Anterior cingulate cortex (tissue), 58 donors: ENCODE measurements at regions not wholly inside any gene's neighbourhood (a gene's known extent, or its start where the extent isn't known, plus 50 kb on each side); places are given as distances from the start of the nearest gene placed in this dataset.
"Not testable (repeated sequence)": the region's sequence is repeated elsewhere in the genome, so short reads cannot be mapped to it uniquely, and the experiment has no call there.

ENCODE experiments used
- DNase-seq, 58 donors: peaks; one replicate each; lab custom pipeline; 2025; lab: John Stamatoyannopoulos, UW

DNA sequence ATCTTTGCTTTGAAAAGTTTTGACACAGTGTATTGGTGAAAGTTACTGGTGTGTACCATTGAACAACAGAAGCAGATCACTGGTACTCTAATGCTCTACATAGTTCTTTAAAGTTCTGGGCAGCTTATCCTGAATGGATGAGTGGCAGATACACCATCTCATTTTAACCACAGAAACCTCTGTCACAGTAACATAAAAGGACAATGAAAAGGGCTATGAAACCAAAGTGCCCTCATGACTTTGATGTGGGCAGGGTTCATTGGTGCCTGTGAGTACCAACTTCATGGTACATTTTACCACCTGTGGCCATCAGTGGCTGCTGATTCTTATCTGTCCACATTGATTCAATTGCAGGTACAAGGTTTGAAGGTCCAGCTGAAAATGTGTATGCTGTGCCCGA is 285.7 kb upstream of the PREP start:
- no peak for DNase-seq

DNA sequence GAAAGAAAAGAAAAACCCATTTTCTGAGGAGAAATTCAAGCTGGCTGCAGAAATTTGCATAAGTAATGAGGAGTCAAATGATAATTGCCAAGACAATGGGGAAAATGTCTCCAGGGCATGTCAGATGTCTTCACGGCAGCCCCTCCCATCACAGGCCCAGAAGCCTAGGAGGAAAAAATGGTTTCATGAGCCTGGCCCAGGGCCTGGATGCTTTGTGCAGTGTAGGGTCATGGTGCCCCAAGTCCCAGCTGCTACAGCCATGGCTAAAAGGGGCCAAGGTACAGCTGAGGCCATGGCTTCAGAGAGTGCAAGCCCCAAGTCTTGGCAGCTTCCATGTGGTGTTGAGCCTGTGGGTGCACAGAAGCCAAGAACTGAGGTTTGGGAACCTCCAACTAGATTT is 283.9 kb upstream of the PREP start:
- DNase-seq: not testable (repeated sequence)

GRCh38 chr6:105681061-105681460 is 278.2 kb upstream of the PREP start:
- no peak for DNase-seq

DNA sequence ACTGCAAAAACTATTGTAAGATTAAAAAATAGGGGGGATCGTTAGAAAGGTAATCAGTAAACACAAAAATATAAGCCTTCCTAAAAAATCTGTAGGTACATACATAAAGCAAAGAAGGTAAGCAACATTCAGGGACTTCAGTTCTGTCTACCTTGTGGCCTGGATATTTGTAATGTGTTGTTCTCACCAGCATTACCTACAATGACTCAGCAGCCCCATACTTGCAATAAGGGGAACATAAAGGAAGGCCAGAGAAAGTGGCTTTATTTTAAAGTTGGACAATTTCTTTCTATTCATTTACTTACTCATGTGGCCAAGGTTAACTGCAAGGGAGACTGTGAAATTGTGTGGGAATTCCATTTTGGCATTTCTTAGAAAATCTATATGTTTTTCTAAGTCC is 277.2 kb upstream of the PREP start:
- DNase-seq: no peak

GRCh38 chr6:105678516-105678915 is 275.6 kb upstream of the PREP start:
- no peak for DNase-seq

- DNase-seq: no peak
Observed at GRCh38 chr6:105677671-105678475, 275.0 kb upstream of the PREP start.

- DNase-seq: no peak
Observed at GRCh38 chr6:105676857-105677256, 274.0 kb upstream of the PREP start.

- no peak for DNase-seq
Observed at GRCh38 chr6:105675715-105676397, 273.0 kb upstream of the PREP start.

DNA sequence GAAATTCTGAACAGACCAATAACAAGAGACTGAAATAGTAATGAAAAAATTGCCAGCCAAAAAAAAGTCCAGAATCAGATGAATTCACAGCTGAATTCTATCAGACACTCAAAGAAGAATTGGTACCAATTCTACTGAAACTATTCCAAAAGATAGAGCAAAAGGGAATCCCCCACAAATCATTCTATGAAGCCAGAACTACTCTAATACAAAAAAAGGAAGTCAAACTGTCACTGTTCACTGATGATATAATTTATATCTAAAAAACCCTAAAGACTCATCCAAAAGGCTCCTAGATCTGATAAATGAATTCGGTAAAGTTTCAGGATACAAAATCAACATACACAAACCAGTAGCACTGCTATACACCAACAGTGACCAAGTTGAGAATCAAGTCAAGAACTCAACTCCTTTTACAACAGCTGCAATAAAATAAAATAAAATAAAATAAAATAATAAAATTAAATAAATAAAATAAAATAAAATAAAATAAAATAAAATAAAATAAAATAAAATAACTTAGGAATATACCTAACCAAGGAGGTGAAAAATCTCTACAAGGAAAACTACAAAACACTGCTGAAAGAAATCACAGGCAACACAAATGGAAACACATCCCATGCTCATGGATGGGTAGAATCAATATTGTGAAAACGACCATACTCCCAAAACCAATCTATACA is 270.1 kb upstream of the PREP start:
- not testable (repeated sequence) for DNase-seq

- no peak for DNase-seq
Observed at GRCh38 chr6:105669232-105669631, 266.4 kb upstream of the PREP start.

DNA sequence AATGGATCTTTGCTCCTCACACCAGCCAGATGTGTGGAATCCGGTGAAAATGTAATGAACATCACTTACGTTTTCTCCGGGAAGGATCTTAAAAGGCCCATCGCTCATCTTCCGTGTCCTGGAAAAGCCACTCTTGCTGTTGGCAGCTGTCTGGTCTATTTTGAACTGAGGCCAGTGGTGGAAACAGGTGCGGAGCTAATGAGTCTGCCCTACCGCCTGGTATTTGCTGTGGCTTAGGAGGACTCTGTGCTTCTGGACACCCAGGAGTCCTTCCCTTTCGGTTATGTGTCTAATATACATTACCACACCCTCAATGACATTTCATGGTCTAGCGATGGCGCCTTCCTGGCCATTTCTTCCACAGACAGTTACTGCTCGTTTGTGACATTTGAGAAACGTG is 264.2 kb upstream of the PREP start:
- no peak for DNase-seq

GRCh38 chr6:105664931-105665330 is 262.0 kb upstream of the PREP start:
- DNase-seq: no peak

DNA sequence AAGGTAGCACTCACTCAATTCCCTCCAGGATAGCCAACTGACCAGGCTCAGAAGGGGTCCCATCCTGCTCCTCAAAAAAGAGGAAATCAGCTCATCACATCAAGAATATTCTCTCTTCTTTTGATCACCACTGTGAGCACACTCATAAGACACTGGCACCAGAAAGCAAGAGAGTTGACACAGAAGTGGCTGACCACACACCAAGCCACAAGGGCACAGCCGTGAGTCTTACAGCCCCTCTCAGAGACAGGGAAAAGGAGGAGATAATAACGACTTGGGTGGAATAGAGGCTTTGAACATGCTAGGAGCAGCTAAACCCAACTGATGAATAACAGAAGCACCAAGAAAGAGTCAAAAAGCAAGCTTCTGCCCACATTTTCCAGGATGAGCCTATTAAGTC is 249.1 kb upstream of the PREP start:
- DNase-seq: no peak

DNA sequence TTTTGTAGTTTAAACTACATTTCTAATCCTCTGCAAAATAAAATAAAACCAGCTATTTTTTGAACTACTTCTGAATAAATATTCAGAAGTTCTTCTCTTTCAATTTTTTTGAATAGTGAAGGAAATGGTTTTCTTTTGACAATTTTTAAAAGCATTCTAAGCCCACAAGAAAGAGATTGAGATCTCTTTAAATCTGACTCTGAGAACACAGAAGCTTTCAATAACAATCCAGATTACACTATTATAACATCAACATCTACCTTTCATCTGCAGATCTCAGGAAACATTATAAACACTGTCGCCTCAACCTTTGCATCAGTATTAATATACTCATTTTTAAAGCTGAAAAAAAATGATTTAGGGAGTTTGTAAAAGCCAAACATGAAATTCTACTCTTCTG is 247.5 kb upstream of the PREP start:
- DNase-seq: no peak

- DNase-seq: no peak
Observed at GRCh38 chr6:105649192-105649591, 246.3 kb upstream of the PREP start.

DNA sequence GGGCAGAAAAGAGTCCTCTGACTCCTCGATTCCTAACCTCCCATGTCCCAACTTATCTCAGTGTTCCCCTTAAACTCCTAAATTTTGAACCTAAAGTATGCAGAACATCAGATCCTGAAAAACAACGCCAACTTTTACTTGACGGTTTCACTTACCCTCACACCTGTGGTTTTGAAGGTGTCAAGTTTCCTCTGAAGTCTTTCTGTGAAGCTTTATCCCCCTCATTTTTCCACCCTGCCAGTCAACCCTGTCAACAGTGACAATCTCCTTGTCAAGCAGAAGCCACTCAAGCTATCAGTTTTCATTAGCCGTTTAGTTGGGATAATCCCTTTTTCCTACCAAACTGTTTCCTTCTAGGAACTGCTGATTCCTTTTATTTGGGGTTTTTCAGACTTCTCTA is 245.4 kb upstream of the PREP start:
- no peak for DNase-seq

GRCh38 chr6:105646391-105646867 is 243.5 kb upstream of the PREP start:
- no peak for DNase-seq

DNA sequence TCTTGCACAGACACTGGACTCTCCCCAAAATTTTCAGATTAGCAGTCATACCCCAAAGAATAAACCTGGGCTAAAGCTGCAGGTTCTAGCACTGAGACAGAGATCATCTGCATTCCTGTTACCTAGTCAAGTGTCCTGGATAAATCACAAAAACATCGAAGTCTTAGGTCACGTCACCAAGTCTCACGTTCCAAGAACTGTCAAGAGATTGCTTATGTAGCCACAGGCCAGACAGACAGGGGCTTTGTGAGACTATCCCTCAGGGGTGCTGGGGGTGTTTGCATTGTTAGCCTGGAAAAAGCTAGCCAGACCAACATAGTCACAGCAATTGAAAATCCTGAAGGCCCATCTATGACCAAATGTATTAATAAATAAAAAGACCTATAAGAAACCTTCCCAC is 243.1 kb upstream of the PREP start:
- no peak for DNase-seq

- DNase-seq: peak in 4 of 58 donors; percentile 0 to 41 (median 4)
Observed at GRCh38 chr6:105645156-105645555, 242.3 kb upstream of the PREP start.

DNA sequence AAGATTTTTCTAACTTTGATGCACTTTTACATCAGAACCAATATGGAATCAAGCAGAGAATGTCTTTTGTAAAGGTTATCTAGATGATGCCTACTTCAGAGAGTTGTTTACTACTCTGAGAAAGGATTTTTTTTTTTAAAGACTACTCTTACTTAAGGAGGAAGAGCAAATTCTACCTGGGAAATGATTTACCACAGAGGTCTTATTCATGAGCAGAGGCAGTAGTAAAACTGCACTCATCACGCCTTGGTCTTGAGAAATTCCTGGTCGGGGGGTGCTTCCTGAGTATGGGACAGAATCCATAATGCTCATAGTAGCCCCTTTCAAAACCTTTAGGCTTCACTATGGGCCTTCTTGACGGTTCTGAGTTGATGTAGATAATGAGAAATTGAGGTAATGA is 241.8 kb upstream of the PREP start:
- DNase-seq: no peak

- no peak for DNase-seq
Observed at GRCh38 chr6:105644073-105644489, 241.2 kb upstream of the PREP start.
